HCT116 (cell line): ENCODE measurements at regions not wholly inside any gene's neighbourhood (a gene's known extent, or its start where the extent isn't known, plus 50 kb on each side); places are given as distances from the start of the nearest gene placed in this dataset.

ENCODE experiments used
- CTCF ChIP-seq, 3 experiments: fragments of 200-600 bp in 1 of 3; sonication (generic) in 1 of 3; IDR thresholded peaks in 2 of 3; conservative IDR thresholded peaks in 1 of 3; 2 replicates each; pipeline ENCODE4 v1.5.1; 2012 to 2017; ENCODE audit warnings: low read depth in 2 of 3, low read length in 2 of 3, antibody characterized with exemption in 1 of 3, borderline replicate concordance in 1 of 3, control low read depth in 1 of 3, mild to moderate bottlenecking in 1 of 3, mixed read lengths in 1 of 3, mixed run types in 1 of 3, moderate library complexity in 1 of 3; ENCODE audit not compliant: insufficient read depth in 1 of 3
- ELF1 ChIP-seq: IDR thresholded peaks from 2 replicates; pipeline ENCODE4 v1.6.1; 2012; ENCODE audit warnings: low read depth, borderline replicate concordance
- EZH2 ChIP-seq: fragments of 200-600 bp; sonication (generic); IDR thresholded peaks from 2 replicates; pipeline ENCODE4 v1.6.1; 2017; ENCODE audit warnings: antibody characterized with exemption, mixed run types
- EZH2phosphoT487 ChIP-seq: fragments of 200-600 bp; IDR thresholded peaks from 2 replicates; pipeline ENCODE4 v1.6.1; 2018; ENCODE audit warnings: antibody characterized with exemption, borderline replicate concordance
- MAX ChIP-seq: IDR thresholded peaks from 2 replicates; pipeline ENCODE4 v1.6.1; 2012
- POLR2A ChIP-seq: IDR thresholded peaks from 2 replicates; pipeline ENCODE4 v1.7.0; 2011; ENCODE audit warnings: borderline replicate concordance; ENCODE audit not compliant: insufficient read depth, insufficient read length; ENCODE audit errors: extremely low read depth
- POLR2AphosphoS5 ChIP-seq: IDR thresholded peaks from 2 replicates; pipeline ENCODE4 v1.6.1; 2011; ENCODE audit warnings: mild to moderate bottlenecking, low read depth, low read length, moderate library complexity
- RAD21 ChIP-seq: IDR thresholded peaks from 2 replicates; pipeline ENCODE4 v1.6.1; 2012; ENCODE audit warnings: low read depth, mild to moderate bottlenecking
- REST ChIP-seq: IDR thresholded peaks from 2 replicates; pipeline ENCODE4 v1.6.1; 2012; ENCODE audit warnings: low read depth
- TCF7L2 ChIP-seq: IDR thresholded peaks from 2 replicates; pipeline ENCODE4 v1.7.0; 2011; ENCODE audit warnings: borderline replicate concordance, inconsistent platforms; ENCODE audit not compliant: insufficient read depth, insufficient read length; ENCODE audit errors: extremely low read depth
- YY1 ChIP-seq: IDR thresholded peaks from 2 replicates; pipeline ENCODE4 v1.6.1; 2011; ENCODE audit warnings: low read length, low read depth, moderate library complexity, mild to moderate bottlenecking; ENCODE audit not compliant: insufficient replicate concordance; ENCODE audit errors: extremely low read depth

GRCh38 chr2:221197225-221197856 lies 374.8 kb downstream of the EPHA4 start:
- no peak for TF ChIP-seq CTCF (IDR thresholded peaks at IDR 0.05 in 2 of 3, conservative IDR thresholded peaks at IDR 0.05 in 1 of 3; ENCODE audit: borderline replicate concordance in 1 of 3, insufficient read depth in 1 of 3, low read depth in 2 of 3, low read length in 2 of 3)
- TF ChIP-seq POLR2AphosphoS5: no peak
- TF ChIP-seq ELF1: no peak
- TF ChIP-seq TCF7L2: no peak
- no peak for TF ChIP-seq POLR2A
- TF ChIP-seq EZH2phosphoT487: no peak
- no peak for TF ChIP-seq YY1
- TF ChIP-seq EZH2: no peak
- TF ChIP-seq RAD21: no peak
- no peak for TF ChIP-seq REST
- TF ChIP-seq MAX: no peak
